GM12865 (cell line): ENCODE measurements at regions not wholly inside any gene's neighbourhood (a gene's known extent, or its start where the extent isn't known, plus 50 kb on each side); places are given as distances from the start of the nearest gene placed in this dataset.

Experiments
- DNase-seq: peaks from one replicate; pipeline ENCODE4 v3.0.0; 2010; ENCODE audit warnings: low read depth
- H3K4me3 ChIP-seq: 2 replicates; pipeline ENCODE4 v1.5.1; 2011; ENCODE audit warnings: mild to moderate bottlenecking, low read depth, low read length, control low read depth
- CTCF ChIP-seq: IDR thresholded peaks from 2 replicates; pipeline ENCODE4 v1.5.1; 2011; ENCODE audit warnings: low read length, control low read depth, low read depth, inconsistent platforms; ENCODE audit not compliant: insufficient read depth; ENCODE audit errors: missing control alignments

GRCh38 chr7:101731502-101732084, 85.8 kb upstream of the CUX1 start:
- DNase-seq, result no peak
- H3K4me3 ChIP-seq, result no peak overlapping the region
- TF ChIP-seq CTCF, result no peak

GRCh38 chr7:101733713-101734475, 83.5 kb upstream of the CUX1 start:
- H3K4me3 ChIP-seq, result peak overlapping the region; percentile 14; the same call in 1 of the 2 replicates
- TF ChIP-seq CTCF, result no peak
- DNase-seq, result peak; percentile 74

- no peak for TF ChIP-seq CTCF
Measured at GRCh38 chr7:101736084-101736483, 81.3 kb upstream of the CUX1 start.

GRCh38 chr7:101739775-101740398, 77.5 kb upstream of the CUX1 start:
- H3K4me3 ChIP-seq, result no peak overlapping the region
- DNase-seq, result peak; percentile 43
- no peak for TF ChIP-seq CTCF

More at GRCh38 chr7:101736084-101736483, 81.3 kb upstream of the CUX1 start:
- DNase-seq, result peak; percentile 28
- H3K4me3 ChIP-seq, result no peak overlapping the region

GRCh38 chr7:101740981-101741725, 76.3 kb upstream of the CUX1 start:
- H3K4me3 ChIP-seq, result no peak overlapping the region; the same call in 1 of the 2 replicates
- DNase-seq, result peak; percentile 88
- TF ChIP-seq CTCF, result no peak

- peak; percentile 81 for DNase-seq
- H3K4me3 ChIP-seq, result peak overlapping the region; percentile 62
- peak; percentile 54 for TF ChIP-seq CTCF
Measured at GRCh38 chr7:101743241-101743994, 74.0 kb upstream of the CUX1 start.
